T1000 (cell line): ENCODE measurements at regions not wholly inside any gene's neighbourhood (a gene's known extent, or its start where the extent isn't known, plus 50 kb on each side); places are given as distances from the start of the nearest gene placed in this dataset.

Experiments
- DNase-seq: peaks from one replicate; lab custom pipeline; 2025; ENCODE audit warnings: mixed read lengths; lab: John Stamatoyannopoulos, UW

- no peak for DNase-seq
Observed at GRCh38 chr10:21208666-21209316, 311.7 kb upstream of the NEBL start.

- DNase-seq = no peak
Observed at GRCh38 chr10:21207852-21208646, 310.9 kb upstream of the NEBL start.

GRCh38 chr10:21205328-21205727 lies 308.2 kb upstream of the NEBL start:
- no peak for DNase-seq

GRCh38 chr10:21203473-21204107 lies 306.5 kb upstream of the NEBL start:
- no peak for DNase-seq

- DNase-seq = no peak
Observed at GRCh38 chr10:21202776-21203462, 305.8 kb upstream of the NEBL start.

GRCh38 chr10:21199501-21199900 lies 302.4 kb upstream of the NEBL start:
- DNase-seq = no peak

- no peak for DNase-seq
Observed at GRCh38 chr10:21197838-21198237, 300.7 kb upstream of the NEBL start.

GRCh38 chr10:21196822-21197395 lies 299.8 kb upstream of the NEBL start:
- no peak for DNase-seq

GRCh38 chr10:21195252-21195651 lies 298.1 kb upstream of the NEBL start:
- DNase-seq = no peak

GRCh38 chr10:21194510-21194993 lies 297.4 kb upstream of the NEBL start:
- DNase-seq = peak; percentile 24

GRCh38 chr10:21193196-21193595 lies 296.1 kb upstream of the NEBL start:
- DNase-seq = no peak

GRCh38 chr10:21191512-21191911 lies 294.4 kb upstream of the NEBL start:
- no peak for DNase-seq

GRCh38 chr10:21184984-21185383 lies 287.9 kb upstream of the NEBL start:
- no peak for DNase-seq

GRCh38 chr10:21184216-21184615 lies 287.1 kb upstream of the NEBL start:
- no peak for DNase-seq

- DNase-seq = no peak
Observed at GRCh38 chr10:21183025-21183424, 285.9 kb upstream of the NEBL start.

- no peak for DNase-seq
Observed at GRCh38 chr10:21181451-21181850, 284.3 kb upstream of the NEBL start.

GRCh38 chr10:21180604-21181003 lies 283.5 kb upstream of the NEBL start:
- DNase-seq = no peak

- no peak for DNase-seq
Observed at GRCh38 chr10:21176934-21177480, 279.9 kb upstream of the NEBL start.

- DNase-seq = no peak
Observed at GRCh38 chr10:21175797-21176196, 278.7 kb upstream of the NEBL start.

GRCh38 chr10:21174715-21175495 lies 277.8 kb upstream of the NEBL start:
- DNase-seq = no peak
